K562 (cell line): ENCODE measurements at regions not wholly inside any gene's neighbourhood (a gene's known extent, or its start where the extent isn't known, plus 50 kb on each side); places are given as distances from the start of the nearest gene placed in this dataset.
"Not testable (repeated sequence)": the region's sequence is repeated elsewhere in the genome, so short reads cannot be mapped to it uniquely, and the experiment has no call there.

Experiments used
- ATF6 ChIP-seq: sonication (generic); formaldehyde crosslinking; IDR thresholded peaks from 2 replicates; pipeline ENCODE4 v1.4.0; 2020; ENCODE audit warnings: mild to moderate bottlenecking, missing genetic modification reagents
- CTCF ChIP-seq, 3 experiments: IDR thresholded peaks in 2 of 3; conservative IDR thresholded peaks in 1 of 3; 2 replicates each; pipeline ENCODE4 v1.5.1; 2011 to 2012; ENCODE audit warnings: low read length in 3 of 3, mild to moderate bottlenecking in 3 of 3, control low read depth in 2 of 3, improper control_type of control experiment in 1 of 3, inconsistent platforms in 1 of 3, low read depth in 1 of 3, mixed read lengths in 1 of 3, moderate library complexity in 1 of 3; ENCODE audit not compliant: insufficient read depth in 2 of 3
- ELF4 ChIP-seq: fragments of 450-650 bp; formaldehyde crosslinking; IDR thresholded peaks from 2 replicates; pipeline ENCODE4 v1.4.0; 2022; ENCODE audit warnings: missing genetic modification characterization
- FOXK1 ChIP-seq: sonication (generic); formaldehyde crosslinking; IDR thresholded peaks from 2 replicates; pipeline ENCODE4 v1.8.0; 2022; ENCODE audit warnings: missing genetic modification reagents, mild to moderate bottlenecking, borderline replicate concordance
- JUNB ChIP-seq: fragments of 450-650 bp; formaldehyde crosslinking; conservative IDR thresholded peaks from 2 replicates; pipeline ENCODE4 v1.4.0; 2020; ENCODE audit warnings: mild to moderate bottlenecking
- POU5F1 ChIP-seq: fragments of 150-350 bp; IDR thresholded peaks from 2 replicates; pipeline ENCODE4 v1.6.1; 2014; ENCODE audit warnings: borderline replicate concordance, low read length, low read depth, mild to moderate bottlenecking; ENCODE audit not compliant: partially characterized antibody

GRCh38 chr9:64774813-64775793 is 509.9 kb downstream of the FOXD4L5 start:
- not testable (repeated sequence) for TF ChIP-seq ELF4 (CRISPR knock-in tag); CTCF (IDR thresholded peaks at IDR 0.05 in 2 of 3, conservative IDR thresholded peaks at IDR 0.05 in 1 of 3; ENCODE audit: insufficient read depth in 2 of 3, low read depth in 1 of 3, low read length in 3 of 3); ATF6 (CRISPR knock-in tag); POU5F1; FOXK1; JUNB (CRISPR knock-in tag)
